ENCODE measurements at regions not wholly inside any gene's neighbourhood (a gene's known extent, or its start where the extent isn't known, plus 50 kb on each side); places are given as distances from the start of the nearest gene placed in this dataset.

- H3K4me3 ChIP-seq, result no peak overlapping the region
- DNase-seq, result no peak
- no peaks in the 10 kb centered on the region for H3K9me3 ChIP-seq
- H3K4me1 ChIP-seq, result no peaks in the 10 kb centered on the region
- intact Hi-C loops (cut with DNase I), result no loop called here
- no peak overlapping the region for H3K27ac ChIP-seq
- H3K36me3 ChIP-seq, result no peaks in the 10 kb centered on the region
- peaks cover 0 to 96% (median 0%) of the 10 kb centered on the region in 4 donors for H3K27me3 ChIP-seq
- WGBS, 2 donors, result 64 to 68% methylated on average over 8 of the region's 8 CpGs
- TF ChIP-seq POLR2A (IDR thresholded peaks at IDR 0.05) (no peak), CTCF (IDR thresholded peaks at IDR 0.05) (no peak)
Observed at GRCh38 chr17:73743518-73744201, 99.4 kb upstream of the SDK2 start.

GRCh38 chr17:73744411-73744810, 100.2 kb upstream of the SDK2 start:
- peaks cover 0 to 92% (median 0%) of the 10 kb centered on the region in 4 donors for H3K27me3 ChIP-seq

GRCh38 chr17:73746314-73747073, 102.2 kb upstream of the SDK2 start:
- no peaks in the 10 kb centered on the region for H3K36me3 ChIP-seq
- no peaks in the 10 kb centered on the region for H3K4me1 ChIP-seq
- intact Hi-C loops (cut with DNase I), result no loop called here
- H3K27ac ChIP-seq, result no peak overlapping the region
- no peak overlapping the region for H3K4me3 ChIP-seq
- no peak for TF ChIP-seq CTCF (IDR thresholded peaks at IDR 0.05)
- no peak for TF ChIP-seq POLR2A (IDR thresholded peaks at IDR 0.05)
- WGBS, 2 donors, result 46 to 56% methylated on average over 8 to 10 of the region's 12 CpGs
- no peak for DNase-seq
- peaks cover 0 to 71% (median 0%) of the 10 kb centered on the region in 4 donors for H3K27me3 ChIP-seq
- H3K9me3 ChIP-seq, result no peaks in the 10 kb centered on the region

More at GRCh38 chr17:73744411-73744810, 100.2 kb upstream of the SDK2 start:
- Histone ChIP-seq H3K4me1 (no peaks in the 10 kb centered on the region), H3K4me3 (no peak overlapping the region), H3K27ac (no peak overlapping the region), H3K36me3 (no peaks in the 10 kb centered on the region), H3K9me3 (no peaks in the 10 kb centered on the region)
- WGBS, 2 donors, result 66 to 71% methylated on average over 3 to 4 of the region's 7 CpGs
- TF ChIP-seq CTCF (IDR thresholded peaks at IDR 0.05) (no peak), POLR2A (IDR thresholded peaks at IDR 0.05) (no peak)
- intact Hi-C loops (cut with DNase I), result no loop called here
- no peak for DNase-seq

- no peaks in the 10 kb centered on the region for H3K9me3 ChIP-seq
Observed at GRCh38 chr17:73747221-73748002, 103.2 kb upstream of the SDK2 start.

More at GRCh38 chr17:73747221-73748002, 103.2 kb upstream of the SDK2 start:
- peaks cover 0 to 62% (median 0%) of the 10 kb centered on the region in 4 donors for H3K27me3 ChIP-seq
- no peak overlapping the region for H3K27ac ChIP-seq
- no peaks in the 10 kb centered on the region for H3K4me1 ChIP-seq
- intact Hi-C loops (cut with DNase I), result no loop called here
- TF ChIP-seq CTCF (IDR thresholded peaks at IDR 0.05) (no peak), POLR2A (IDR thresholded peaks at IDR 0.05) (no peak)
- H3K4me3 ChIP-seq, result no peak overlapping the region
- 72 to 86% methylated on average over 4 to 6 of the region's 15 CpGs for WGBS, 2 donors
- no peak for DNase-seq
- no peaks in the 10 kb centered on the region for H3K36me3 ChIP-seq

All from esophagus squamous epithelium (tissue), 5 donors.